ENCODE measurements at regions not wholly inside any gene's neighbourhood (a gene's known extent, or its start where the extent isn't known, plus 50 kb on each side); places are given as distances from the start of the nearest gene placed in this dataset.

DNA sequence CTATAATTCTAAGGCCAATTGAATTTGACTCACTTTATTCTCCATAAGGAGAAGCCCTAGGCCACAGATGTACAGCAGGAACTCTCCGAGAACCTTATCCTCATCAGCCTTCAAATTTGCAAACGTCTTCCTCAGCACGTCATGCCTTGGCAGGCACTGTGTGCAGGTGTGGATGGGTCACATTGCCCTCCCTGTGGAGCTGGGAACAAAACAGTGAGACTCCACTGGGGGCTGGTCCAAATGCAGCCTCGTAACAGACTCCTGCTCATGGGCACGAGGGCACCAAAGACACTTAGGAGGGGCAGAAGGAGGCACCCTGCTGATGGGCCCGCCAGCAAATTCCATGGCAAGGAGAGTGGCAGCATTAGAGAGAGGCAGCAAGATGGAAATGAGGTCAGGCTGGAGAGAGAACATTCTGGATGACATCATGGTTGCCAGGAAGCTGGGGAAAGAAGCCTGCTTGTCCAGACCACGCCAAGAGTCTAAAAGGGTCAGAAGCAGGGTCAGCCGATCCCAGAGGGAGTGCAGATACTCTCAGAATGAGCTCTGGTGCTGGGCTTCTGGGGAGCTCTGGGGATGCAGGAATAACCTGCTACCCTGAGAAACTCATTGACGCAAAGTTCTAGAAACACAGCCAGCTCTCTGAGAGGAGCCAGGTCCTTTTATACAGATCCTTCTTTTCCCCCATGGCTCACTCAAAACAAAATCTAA, 242.2 kb downstream of the B3GLCT start:
- H3K9me3 ChIP-seq, result no peaks in the 10 kb centered on the region
- no peak for TF ChIP-seq CTCF (IDR thresholded peaks at IDR 0.05)
- intact Hi-C loops (cut with DNase I; ENCODE audit: low total_unique reads), result no loop called here
- peak in 1 of 2 donors; percentile 66 for DNase-seq
- H3K27ac ChIP-seq, result no peak overlapping the region
- no peaks in the 10 kb centered on the region for H3K27me3 ChIP-seq
- H3K36me3 ChIP-seq, result no peaks in the 10 kb centered on the region
- no peak overlapping the region for H3K4me3 ChIP-seq
- H3K4me1 ChIP-seq, result peaks cover 0 to 4% (median 0%) of the 10 kb centered on the region in 4 donors

GRCh38 chr13:31442571-31442970, 242.8 kb downstream of the B3GLCT start:
- H3K9me3 ChIP-seq, result no peaks in the 10 kb centered on the region
- no peak overlapping the region for H3K4me3 ChIP-seq
- no peak for TF ChIP-seq CTCF (IDR thresholded peaks at IDR 0.05)
- DNase-seq, result no peak
- H3K27me3 ChIP-seq, result no peaks in the 10 kb centered on the region
- no peak overlapping the region for H3K27ac ChIP-seq
- intact Hi-C loops (cut with DNase I; ENCODE audit: low total_unique reads), result no loop called here
- peaks cover 0 to 4% (median 0%) of the 10 kb centered on the region in 4 donors for H3K4me1 ChIP-seq
- no peaks in the 10 kb centered on the region for H3K36me3 ChIP-seq

DNA sequence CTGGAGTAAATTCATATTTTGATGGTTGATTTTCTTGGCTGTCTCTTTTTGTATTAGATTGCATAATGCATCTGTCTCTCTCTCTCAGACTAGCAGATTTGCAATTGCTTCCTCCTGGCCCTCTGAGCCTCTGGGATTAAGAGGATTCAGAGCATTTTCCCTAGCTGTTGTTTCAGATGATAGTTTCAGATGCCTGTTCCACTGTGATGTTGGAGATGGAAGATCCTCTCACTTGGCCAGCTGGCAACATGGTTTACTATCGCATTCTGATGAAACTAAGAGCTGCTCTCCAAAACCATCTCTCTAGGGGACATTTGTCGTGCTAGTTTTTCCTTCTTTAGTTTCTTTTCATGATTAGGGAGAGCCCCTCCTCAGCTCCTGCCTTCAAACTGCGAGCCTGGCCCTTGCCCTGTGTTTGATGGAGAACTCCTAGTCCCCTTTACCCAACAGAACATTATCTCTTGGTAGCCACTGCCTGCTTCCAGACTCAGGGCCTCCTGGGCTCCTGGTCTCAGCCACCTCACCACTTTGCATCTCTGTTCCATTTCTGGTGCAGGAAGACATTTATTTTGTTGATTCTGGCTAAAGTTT, 244.6 kb downstream of the B3GLCT start:
- Histone ChIP-seq H3K27me3 (no peaks in the 10 kb centered on the region), H3K9me3 (no peaks in the 10 kb centered on the region), H3K4me3 (no peak overlapping the region), H3K36me3 (no peaks in the 10 kb centered on the region), H3K27ac (no peak overlapping the region), H3K4me1 (peaks cover 0 to 4% (median 0%) of the 10 kb centered on the region in 4 donors)
- DNase-seq, result peak in 1 of 2 donors; percentile 31
- TF ChIP-seq CTCF (IDR thresholded peaks at IDR 0.05), result no peak
- intact Hi-C loops (cut with DNase I; ENCODE audit: low total_unique reads), result no loop called here

- H3K27me3 ChIP-seq, result no peaks in the 10 kb centered on the region
- H3K27ac ChIP-seq, result no peak overlapping the region
- no peaks in the 10 kb centered on the region for H3K36me3 ChIP-seq
- H3K4me3 ChIP-seq, result no peak overlapping the region
- no peak for TF ChIP-seq CTCF (IDR thresholded peaks at IDR 0.05)
- H3K9me3 ChIP-seq, result no peaks in the 10 kb centered on the region
- intact Hi-C loops (cut with DNase I; ENCODE audit: low total_unique reads), result loop anchor here (10.0 kb wide), 1 partner anchor 262 kb away; no protein-coding TSS in a partner anchor
- DNase-seq, result no peak
- no peaks in the 10 kb centered on the region for H3K4me1 ChIP-seq
Measured at GRCh38 chr13:31452525-31452924, 252.8 kb downstream of the B3GLCT start.

GRCh38 chr13:31455581-31455980, 255.8 kb downstream of the B3GLCT start:
- no peaks in the 10 kb centered on the region for H3K36me3 ChIP-seq
- intact Hi-C loops (cut with DNase I; ENCODE audit: low total_unique reads), result loop anchor here (10.0 kb wide), 1 partner anchor 259 kb away; no protein-coding TSS in a partner anchor
- no peaks in the 10 kb centered on the region for H3K27me3 ChIP-seq
- H3K27ac ChIP-seq, result no peak overlapping the region
- no peak for DNase-seq
- no peak overlapping the region for H3K4me3 ChIP-seq
- no peaks in the 10 kb centered on the region for H3K4me1 ChIP-seq
- no peaks in the 10 kb centered on the region for H3K9me3 ChIP-seq
- TF ChIP-seq CTCF (IDR thresholded peaks at IDR 0.05), result no peak
